GM13976 (cell line): ENCODE measurements at regions not wholly inside any gene's neighbourhood (a gene's known extent, or its start where the extent isn't known, plus 50 kb on each side); places are given as distances from the start of the nearest gene placed in this dataset.

ENCODE experiments used
- DNase-seq: peaks from one replicate; pipeline ENCODE4 v3.0.0; 2012; ENCODE audit warnings: low spot score
- CTCF ChIP-seq: IDR thresholded peaks from 2 replicates; pipeline ENCODE4 v1.5.1; 2012; ENCODE audit warnings: borderline replicate concordance, mild to moderate bottlenecking; ENCODE audit not compliant: insufficient read depth; ENCODE audit errors: extremely low read depth, missing control alignments, control extremely low read depth
- in situ Hi-C: fragments of 300-500 bp; cut with MboI; formaldehyde crosslinking; loops from one replicate; pipeline ENCODE4 v1.12.0; 2022; ENCODE audit warnings: low sequenced_read_pairs, mixed read lengths, inconsistent platforms; ENCODE audit not compliant: unreplicated experiment

- TF ChIP-seq CTCF, result no peak
- in situ Hi-C loops, result no loop called here
- DNase-seq, result no peak
Measured at GRCh38 chr16:14011001-14011400, 60.1 kb upstream of the MRTFB start.

- DNase-seq, result no peak
- in situ Hi-C loops, result no loop called here
- no peak for TF ChIP-seq CTCF
Measured at GRCh38 chr16:14011846-14012245, 59.3 kb upstream of the MRTFB start.

- in situ Hi-C loops, result no loop called here
- TF ChIP-seq CTCF, result no peak
- no peak for DNase-seq
Measured at GRCh38 chr16:14013145-14013570, 58.0 kb upstream of the MRTFB start.

- no peak for DNase-seq
- in situ Hi-C loops, result no loop called here
- no peak for TF ChIP-seq CTCF
Measured at GRCh38 chr16:14013571-14014283, 57.4 kb upstream of the MRTFB start.

GRCh38 chr16:14014284-14014625 lies 56.9 kb upstream of the MRTFB start:
- in situ Hi-C loops, result no loop called here
- no peak for DNase-seq
- TF ChIP-seq CTCF, result no peak

- in situ Hi-C loops, result no loop called here
- no peak for TF ChIP-seq CTCF
- no peak for DNase-seq
Measured at GRCh38 chr16:14015033-14015432, 56.1 kb upstream of the MRTFB start.
